ENCODE measurements at regions not wholly inside any gene's neighbourhood (a gene's known extent, or its start where the extent isn't known, plus 50 kb on each side); places are given as distances from the start of the nearest gene placed in this dataset.
"Not testable (repeated sequence)": the region's sequence is repeated elsewhere in the genome, so short reads cannot be mapped to it uniquely, and the experiment has no call there.

DNA sequence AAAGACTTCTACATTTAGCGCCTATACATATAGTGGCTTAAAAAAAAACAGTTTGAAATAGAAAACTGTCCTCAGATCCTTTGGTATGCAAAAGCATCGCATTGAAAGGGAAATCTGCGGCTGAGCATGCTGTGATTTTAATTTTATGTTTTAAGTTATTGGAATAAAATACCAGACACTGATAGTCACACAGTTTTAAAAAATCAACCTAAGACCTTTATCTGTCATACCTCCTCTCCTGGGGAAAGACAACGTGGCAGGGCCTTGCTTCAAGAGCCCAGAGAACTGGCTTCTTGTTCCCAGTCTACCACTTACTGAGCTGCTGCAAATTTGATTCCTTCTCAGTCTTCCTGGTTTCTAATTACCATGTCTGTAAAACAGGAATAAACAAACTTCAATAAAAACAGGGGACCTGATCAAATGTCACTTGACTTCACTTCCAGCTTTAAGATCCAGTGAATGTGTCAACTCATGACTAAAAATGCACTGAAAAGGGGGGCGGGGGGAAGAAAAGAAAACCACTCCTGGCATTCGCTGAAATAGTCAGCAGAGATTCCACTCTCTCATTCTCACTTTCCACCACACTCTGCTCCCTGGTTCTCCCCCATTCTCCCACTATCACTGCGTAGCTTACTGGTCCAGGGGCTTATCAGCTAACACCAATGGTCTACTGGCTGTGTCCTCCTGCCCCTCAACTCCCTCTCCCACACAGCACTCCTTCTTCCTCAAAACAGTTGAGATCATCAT is 494.7 kb upstream of the MARCKS start:
- DNase-seq = no peak

- DNase-seq = no peak
Observed at GRCh38 chr6:113363048-113363798, 493.9 kb upstream of the MARCKS start.

DNA sequence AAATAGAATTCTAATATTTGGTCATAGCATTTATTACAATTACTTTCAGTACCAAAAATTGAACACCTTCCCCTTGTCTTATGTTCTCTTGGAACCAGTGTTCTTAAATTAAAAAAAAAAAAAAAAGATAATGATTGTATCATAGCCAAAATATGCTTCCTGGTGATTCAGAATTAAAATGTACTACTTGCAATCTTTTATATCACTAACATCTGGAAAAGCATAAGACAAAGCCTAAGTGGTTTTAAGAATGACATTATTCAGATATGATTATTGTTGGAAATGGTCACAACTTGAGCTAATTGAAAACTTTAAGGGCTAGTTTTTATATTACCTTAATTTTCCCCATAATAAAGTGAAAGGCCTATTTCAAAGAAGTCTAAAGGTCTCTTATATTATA is 493.3 kb upstream of the MARCKS start:
- DNase-seq = no peak

DNA sequence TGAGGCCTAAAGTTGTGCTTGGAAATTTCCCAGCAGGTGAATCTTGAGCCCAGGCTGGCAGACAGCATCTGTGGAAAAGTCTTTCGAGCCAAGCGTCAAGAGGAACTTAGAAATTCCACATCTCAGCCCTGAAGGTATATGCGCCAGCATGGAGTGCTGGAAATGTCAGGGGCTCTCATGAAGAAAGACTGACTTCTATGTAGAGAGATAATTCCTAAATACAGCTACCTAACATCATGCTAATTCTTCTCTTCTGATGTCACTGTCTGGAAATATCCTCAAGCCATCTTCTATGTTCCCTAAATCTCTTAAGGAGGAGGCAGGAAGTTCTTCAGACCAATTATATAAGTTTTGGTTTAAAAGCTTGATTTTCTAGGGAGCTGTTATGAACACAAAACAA is 492.4 kb upstream of the MARCKS start:
- DNase-seq = no peak

DNA sequence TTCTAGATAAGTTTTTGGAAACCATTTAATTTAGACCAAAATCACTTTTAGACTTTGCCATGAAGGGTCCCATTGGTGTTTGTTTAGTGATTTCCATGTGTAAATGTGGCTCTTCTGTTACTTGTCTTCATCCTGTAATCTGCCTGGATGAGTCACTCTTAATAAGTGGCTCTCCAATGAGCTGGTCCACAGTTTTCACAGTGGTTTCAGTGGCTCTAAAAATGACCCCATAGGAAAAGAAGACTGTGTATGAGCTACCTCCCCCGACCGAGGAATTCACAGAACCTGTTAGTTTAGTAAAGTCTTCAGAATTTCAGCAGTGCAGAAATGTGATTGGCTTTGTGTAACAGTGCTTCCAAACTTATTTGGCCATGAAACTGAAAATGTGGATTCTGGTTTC is 492.0 kb upstream of the MARCKS start:
- no peak for DNase-seq

- no peak for DNase-seq
Observed at GRCh38 chr6:113366505-113366904, 490.6 kb upstream of the MARCKS start.

DNA sequence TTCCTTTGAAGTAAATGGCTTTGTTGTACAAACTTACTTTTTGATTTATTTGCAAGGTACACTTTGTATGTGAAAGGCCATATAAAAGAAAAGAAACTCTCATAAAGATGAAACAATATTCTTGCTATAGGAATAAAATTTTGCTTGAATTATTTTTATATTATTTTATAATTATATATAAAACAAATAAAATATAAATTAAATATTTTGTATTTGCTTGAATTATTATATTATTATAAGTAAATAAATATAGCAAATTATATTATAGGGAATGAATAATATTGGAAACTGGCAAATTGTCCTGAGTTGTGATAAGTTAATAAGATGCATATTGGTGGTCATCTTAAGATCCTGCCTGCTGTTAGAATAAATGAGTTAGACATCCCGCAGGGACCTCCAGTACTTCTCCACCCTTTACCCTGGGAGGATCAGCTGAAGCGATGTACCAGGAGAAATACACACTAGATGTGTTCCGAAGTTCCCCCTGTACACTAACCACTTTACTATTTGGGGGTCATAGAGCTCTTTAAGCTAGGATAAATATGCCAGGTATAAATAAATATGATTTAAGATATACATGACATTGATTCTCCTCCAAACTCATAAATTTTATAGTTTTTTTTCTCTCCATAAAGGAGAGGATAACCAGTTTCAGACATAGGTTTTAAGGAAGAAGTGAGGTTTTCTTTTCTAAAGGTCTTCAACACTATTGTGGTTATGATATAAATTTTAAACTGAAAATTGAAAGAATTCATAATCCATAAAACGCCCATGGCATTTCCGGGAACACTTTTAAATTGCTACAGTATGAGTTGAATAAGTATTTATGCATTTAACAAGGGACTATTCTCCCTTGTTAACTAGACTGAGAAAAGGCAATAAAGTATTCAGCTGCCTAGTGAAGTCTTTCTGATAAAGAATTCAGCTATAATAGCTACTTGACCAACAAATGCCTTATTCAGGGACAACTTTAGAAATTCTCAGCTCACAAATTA is 486.3 kb upstream of the MARCKS start:
- no peak for DNase-seq

GRCh38 chr6:113375466-113375865 is 481.7 kb upstream of the MARCKS start:
- not testable (repeated sequence) for DNase-seq

- DNase-seq = no peak
Observed at GRCh38 chr6:113375950-113376846, 480.9 kb upstream of the MARCKS start.

DNA sequence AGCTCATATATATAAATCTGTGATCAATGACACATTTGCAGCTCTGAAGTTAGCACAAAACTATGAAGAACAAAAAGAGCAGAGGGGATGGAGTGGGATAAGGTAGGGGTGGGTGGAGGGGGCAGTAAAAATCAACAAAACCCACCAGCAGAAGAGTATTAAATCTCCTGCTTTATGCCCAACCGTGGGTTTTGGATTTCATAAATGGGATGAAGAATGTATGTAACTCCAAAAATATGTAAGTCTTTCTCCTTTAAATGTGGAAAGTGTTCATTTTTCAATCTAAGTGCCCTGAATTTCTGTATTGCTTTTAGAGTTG is 480.3 kb upstream of the MARCKS start:
- no peak for DNase-seq

- DNase-seq = no peak
Observed at GRCh38 chr6:113377362-113377942, 479.7 kb upstream of the MARCKS start.

DNA sequence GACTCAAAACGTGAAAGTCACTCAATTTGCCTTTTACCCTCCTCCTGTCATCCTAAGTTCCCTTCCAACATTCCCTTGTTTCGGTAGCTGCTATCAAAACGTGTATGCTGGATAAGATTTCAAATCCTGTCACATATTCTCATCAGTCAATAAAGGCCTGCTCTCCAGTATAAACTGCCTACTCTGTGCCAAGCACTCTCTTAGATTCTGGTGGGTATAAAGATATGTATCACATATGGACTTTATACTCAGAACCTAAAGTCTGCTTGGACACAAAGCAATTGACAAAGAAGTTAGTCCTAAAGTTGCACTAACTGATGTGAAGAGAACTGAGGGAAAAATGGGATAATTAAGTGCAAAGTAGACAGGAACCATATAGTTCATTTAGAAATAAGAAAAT is 476.6 kb upstream of the MARCKS start:
- no peak for DNase-seq

- DNase-seq = no peak
Observed at GRCh38 chr6:113381232-113381631, 475.9 kb upstream of the MARCKS start.

- no peak for DNase-seq
Observed at GRCh38 chr6:113381959-113382358, 475.2 kb upstream of the MARCKS start.

DNA sequence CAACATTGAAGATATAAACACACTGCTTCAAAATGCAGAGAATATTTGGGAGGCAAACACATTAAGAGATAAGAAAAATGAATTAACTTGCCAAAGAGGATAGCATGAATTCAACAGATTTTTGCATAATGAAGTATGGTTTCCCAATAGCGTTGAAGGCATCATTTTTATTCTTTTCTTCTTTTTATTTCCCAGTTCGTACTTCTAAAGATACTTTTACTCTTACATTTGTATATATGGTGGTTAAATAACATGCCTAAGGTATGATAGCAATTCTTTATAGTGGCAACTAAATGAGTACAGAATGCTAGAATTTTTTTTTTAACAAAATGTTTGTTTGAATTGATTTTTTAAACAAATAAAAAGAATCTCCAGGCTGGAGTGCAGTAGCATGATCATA is 473.4 kb upstream of the MARCKS start:
- no peak for DNase-seq

GRCh38 chr6:113385020-113385431 is 472.1 kb upstream of the MARCKS start:
- DNase-seq = no peak

- DNase-seq = no peak
Observed at GRCh38 chr6:113388996-113389395, 468.1 kb upstream of the MARCKS start.

DNA sequence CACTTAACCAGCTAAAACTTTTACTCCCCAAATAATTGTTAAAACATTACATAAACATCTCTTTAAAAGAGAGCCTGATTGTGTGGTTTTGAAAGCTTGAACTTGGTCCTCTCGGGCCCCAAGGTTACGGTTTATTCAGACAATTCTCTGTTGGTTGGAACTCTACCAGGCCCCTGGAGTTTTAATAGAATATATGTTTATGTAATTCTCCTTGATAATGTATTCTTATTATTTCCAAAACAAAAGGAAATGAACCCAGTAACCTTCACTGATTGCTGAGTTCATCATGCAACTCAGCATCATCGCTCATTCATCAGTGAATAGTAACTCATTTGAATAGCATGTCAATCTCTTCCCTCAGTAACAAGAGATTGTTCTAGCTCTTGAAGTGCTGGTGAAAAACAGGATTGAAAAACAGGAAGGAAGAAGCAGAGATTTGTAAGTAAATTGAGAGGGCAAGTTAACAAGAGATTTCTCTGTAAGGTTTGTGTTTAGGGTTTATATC is 464.5 kb upstream of the MARCKS start:
- DNase-seq = no peak

GRCh38 chr6:113394216-113394615 is 462.9 kb upstream of the MARCKS start:
- DNase-seq = no peak

GRCh38 chr6:113394729-113395128 is 462.4 kb upstream of the MARCKS start:
- no peak for DNase-seq

GRCh38 chr6:113396730-113397129 is 460.4 kb upstream of the MARCKS start:
- no peak for DNase-seq

- no peak for DNase-seq
Observed at GRCh38 chr6:113397236-113397635, 459.9 kb upstream of the MARCKS start.

Data from CD4-positive, alpha-beta T cell treated with Interleukin-4 for 4 hours (primary cell).